ENCODE measurements at regions not wholly inside any gene's neighbourhood (a gene's known extent, or its start where the extent isn't known, plus 50 kb on each side); places are given as distances from the start of the nearest gene placed in this dataset.

GRCh38 chr9:118630931-118631595, 738.2 kb downstream of the BRINP1 start:
- Histone ChIP-seq H3K4me1 (ENCODE audit: control insufficient read depth, insufficient read depth, low read length, poor library complexity, severe bottlenecking) (no peaks in the 10 kb centered on the region), H3K4me3 (ENCODE audit: extremely low read depth, insufficient read depth, low read length, poor library complexity, severe bottlenecking) (no peak overlapping the region), H3K36me3 (ENCODE audit: control insufficient read depth, insufficient read depth, low read length) (no peaks in the 10 kb centered on the region), H3K27ac (ENCODE audit: low read depth, low read length, severe bottlenecking) (no peak overlapping the region), H3K9me3 (ENCODE audit: control insufficient read depth, low read length) (no peaks in the 10 kb centered on the region)
- 100% methylated on average over 1 of the region's 2 CpGs; no CpG with 5 or more reads in 1 of the 2 experiments for WGBS, 2 experiments (ENCODE audit: insufficient coverage in 2 of 2)

GRCh38 chr9:118631956-118632355, 737.3 kb downstream of the BRINP1 start:
- no peak overlapping the region for H3K4me3 ChIP-seq (ENCODE audit: extremely low read depth, insufficient read depth, low read length, poor library complexity, severe bottlenecking)
- H3K27ac ChIP-seq (ENCODE audit: low read depth, low read length, severe bottlenecking): no peak overlapping the region
- no peaks in the 10 kb centered on the region for H3K36me3 ChIP-seq (ENCODE audit: control insufficient read depth, insufficient read depth, low read length)
- WGBS, 2 experiments (ENCODE audit: insufficient coverage in 2 of 2): 73 to 100% methylated on average over 2 of the region's 4 CpGs
- H3K4me1 ChIP-seq (ENCODE audit: control insufficient read depth, insufficient read depth, low read length, poor library complexity, severe bottlenecking): no peaks in the 10 kb centered on the region
- no peaks in the 10 kb centered on the region for H3K9me3 ChIP-seq (ENCODE audit: control insufficient read depth, low read length)

GRCh38 chr9:118635416-118635815, 733.8 kb downstream of the BRINP1 start:
- Histone ChIP-seq H3K4me1 (ENCODE audit: control insufficient read depth, insufficient read depth, low read length, poor library complexity, severe bottlenecking) (no peaks in the 10 kb centered on the region), H3K9me3 (ENCODE audit: control insufficient read depth, low read length) (peaks cover 7% of the 10 kb centered on the region), H3K36me3 (ENCODE audit: control insufficient read depth, insufficient read depth, low read length) (no peaks in the 10 kb centered on the region), H3K4me3 (ENCODE audit: extremely low read depth, insufficient read depth, low read length, poor library complexity, severe bottlenecking) (no peak overlapping the region), H3K27ac (ENCODE audit: low read depth, low read length, severe bottlenecking) (no peak overlapping the region)
- WGBS, 2 experiments (ENCODE audit: insufficient coverage in 2 of 2): 90 to 100% methylated on average over 2 of the region's 3 CpGs

GRCh38 chr9:118637681-118638080, 731.6 kb downstream of the BRINP1 start:
- WGBS, 2 experiments (ENCODE audit: insufficient coverage in 2 of 2): 100% methylated on average over 1 of the region's 2 CpGs; no CpG with 5 or more reads in 1 of the 2 experiments
- Histone ChIP-seq H3K9me3 (ENCODE audit: control insufficient read depth, low read length) (peaks cover 7% of the 10 kb centered on the region), H3K27ac (ENCODE audit: low read depth, low read length, severe bottlenecking) (peak overlapping the region; percentile 26), H3K4me3 (ENCODE audit: extremely low read depth, insufficient read depth, low read length, poor library complexity, severe bottlenecking) (no peak overlapping the region), H3K4me1 (ENCODE audit: control insufficient read depth, insufficient read depth, low read length, poor library complexity, severe bottlenecking) (peaks cover 11% of the 10 kb centered on the region), H3K36me3 (ENCODE audit: control insufficient read depth, insufficient read depth, low read length) (no peaks in the 10 kb centered on the region)

GRCh38 chr9:118640836-118641560, 728.2 kb downstream of the BRINP1 start:
- Histone ChIP-seq H3K36me3 (ENCODE audit: control insufficient read depth, insufficient read depth, low read length) (no peaks in the 10 kb centered on the region), H3K27ac (ENCODE audit: low read depth, low read length, severe bottlenecking) (no peak overlapping the region), H3K4me3 (ENCODE audit: extremely low read depth, insufficient read depth, low read length, poor library complexity, severe bottlenecking) (no peak overlapping the region), H3K9me3 (ENCODE audit: control insufficient read depth, low read length) (peaks cover 9% of the 10 kb centered on the region), H3K4me1 (ENCODE audit: control insufficient read depth, insufficient read depth, low read length, poor library complexity, severe bottlenecking) (peaks cover 21% of the 10 kb centered on the region)
- 92 to 97% methylated on average over 5 of the region's 7 CpGs for WGBS, 2 experiments (ENCODE audit: insufficient coverage in 2 of 2)

- Histone ChIP-seq H3K4me1 (ENCODE audit: control insufficient read depth, insufficient read depth, low read length, poor library complexity, severe bottlenecking) (peaks cover 21% of the 10 kb centered on the region), H3K4me3 (ENCODE audit: extremely low read depth, insufficient read depth, low read length, poor library complexity, severe bottlenecking) (no peak overlapping the region), H3K27ac (ENCODE audit: low read depth, low read length, severe bottlenecking) (peak overlapping the region; percentile 62), H3K36me3 (ENCODE audit: control insufficient read depth, insufficient read depth, low read length) (no peaks in the 10 kb centered on the region), H3K9me3 (ENCODE audit: control insufficient read depth, low read length) (peaks cover 14% of the 10 kb centered on the region)
- 33 to 34% methylated on average over 1 to 2 of the region's 2 CpGs for WGBS, 2 experiments (ENCODE audit: insufficient coverage in 2 of 2)
These were observed 726.1 kb downstream of the BRINP1 start for GRCh38 chr9:118643118-118643517.

GRCh38 chr9:118644066-118644465, 725.2 kb downstream of the BRINP1 start:
- no peaks in the 10 kb centered on the region for H3K36me3 ChIP-seq (ENCODE audit: control insufficient read depth, insufficient read depth, low read length)
- peaks cover 21% of the 10 kb centered on the region for H3K4me1 ChIP-seq (ENCODE audit: control insufficient read depth, insufficient read depth, low read length, poor library complexity, severe bottlenecking)
- peaks cover 7% of the 10 kb centered on the region for H3K9me3 ChIP-seq (ENCODE audit: control insufficient read depth, low read length)
- peak overlapping the region; percentile 62 for H3K27ac ChIP-seq (ENCODE audit: low read depth, low read length, severe bottlenecking)
- no CpG with 5 or more reads among the region's 1 CpG for WGBS, 2 experiments (ENCODE audit: insufficient coverage in 2 of 2)
- H3K4me3 ChIP-seq (ENCODE audit: extremely low read depth, insufficient read depth, low read length, poor library complexity, severe bottlenecking): no peak overlapping the region

GRCh38 chr9:118647331-118647730, 721.9 kb downstream of the BRINP1 start:
- WGBS, 2 experiments (ENCODE audit: insufficient coverage in 2 of 2): no CpG with 5 or more reads among the region's 1 CpG
- no peak overlapping the region for H3K27ac ChIP-seq (ENCODE audit: low read depth, low read length, severe bottlenecking)
- peaks cover 7% of the 10 kb centered on the region for H3K9me3 ChIP-seq (ENCODE audit: control insufficient read depth, low read length)
- H3K4me3 ChIP-seq (ENCODE audit: extremely low read depth, insufficient read depth, low read length, poor library complexity, severe bottlenecking): no peak overlapping the region
- H3K4me1 ChIP-seq (ENCODE audit: control insufficient read depth, insufficient read depth, low read length, poor library complexity, severe bottlenecking): peaks cover 10% of the 10 kb centered on the region
- no peaks in the 10 kb centered on the region for H3K36me3 ChIP-seq (ENCODE audit: control insufficient read depth, insufficient read depth, low read length)

GRCh38 chr9:118650417-118650816, 718.8 kb downstream of the BRINP1 start:
- Histone ChIP-seq H3K4me1 (ENCODE audit: control insufficient read depth, insufficient read depth, low read length, poor library complexity, severe bottlenecking) (no peaks in the 10 kb centered on the region), H3K9me3 (ENCODE audit: control insufficient read depth, low read length) (peaks cover 7% of the 10 kb centered on the region), H3K4me3 (ENCODE audit: extremely low read depth, insufficient read depth, low read length, poor library complexity, severe bottlenecking) (no peak overlapping the region), H3K27ac (ENCODE audit: low read depth, low read length, severe bottlenecking) (no peak overlapping the region), H3K36me3 (ENCODE audit: control insufficient read depth, insufficient read depth, low read length) (no peaks in the 10 kb centered on the region)

- Histone ChIP-seq H3K4me3 (ENCODE audit: extremely low read depth, insufficient read depth, low read length, poor library complexity, severe bottlenecking) (no peak overlapping the region), H3K36me3 (ENCODE audit: control insufficient read depth, insufficient read depth, low read length) (no peaks in the 10 kb centered on the region), H3K4me1 (ENCODE audit: control insufficient read depth, insufficient read depth, low read length, poor library complexity, severe bottlenecking) (no peaks in the 10 kb centered on the region), H3K9me3 (ENCODE audit: control insufficient read depth, low read length) (no peaks in the 10 kb centered on the region), H3K27ac (ENCODE audit: low read depth, low read length, severe bottlenecking) (no peak overlapping the region)
- 100% methylated on average over 1 of the region's 2 CpGs; no CpG with 5 or more reads in 1 of the 2 experiments for WGBS, 2 experiments (ENCODE audit: insufficient coverage in 2 of 2)
These were observed 717.7 kb downstream of the BRINP1 start for GRCh38 chr9:118651511-118651910.

- Histone ChIP-seq H3K36me3 (ENCODE audit: control insufficient read depth, insufficient read depth, low read length) (no peaks in the 10 kb centered on the region), H3K4me3 (ENCODE audit: extremely low read depth, insufficient read depth, low read length, poor library complexity, severe bottlenecking) (no peak overlapping the region), H3K27ac (ENCODE audit: low read depth, low read length, severe bottlenecking) (no peak overlapping the region), H3K4me1 (ENCODE audit: control insufficient read depth, insufficient read depth, low read length, poor library complexity, severe bottlenecking) (no peaks in the 10 kb centered on the region), H3K9me3 (ENCODE audit: control insufficient read depth, low read length) (no peaks in the 10 kb centered on the region)
- whole genome bisulfite sequencing, 2 experiments (ENCODE audit: insufficient coverage in 2 of 2): 100% methylated on average over 1 of the region's 2 CpGs; no CpG with 5 or more reads in 1 of the 2 experiments
These were observed 717.0 kb downstream of the BRINP1 start for GRCh38 chr9:118652258-118652657.
